BJ (cell line): ENCODE measurements at regions not wholly inside any gene's neighbourhood (a gene's known extent, or its start where the extent isn't known, plus 50 kb on each side); places are given as distances from the start of the nearest gene placed in this dataset.

ENCODE experiments used
- CTCF ChIA-PET: fragments of 350-600 bp; formaldehyde crosslinking; extraction: SDS; loops from one replicate; lab custom pipeline; 2021; ENCODE audit warnings: antibody characterized with exemption, inconsistent platforms; lab: Yijun Ruan, JAX
- POLR2A ChIA-PET: fragments of 300-600 bp; sonication (Branson Sonifier 250); formaldehyde crosslinking; extraction: SDS; loops from one replicate; lab custom pipeline; 2021; ENCODE audit warnings: antibody characterized with exemption; lab: Charles Lee
- DNase-seq: peaks from one replicate; pipeline ENCODE4 v3.0.0-alpha.2; 2011; ENCODE audit warnings: low read depth
- H3K27me3 ChIP-seq: 2 replicates; pipeline ENCODE4 v1.6.0; 2011; ENCODE audit warnings: low read length; ENCODE audit not compliant: control insufficient read depth, insufficient read depth
- H3K36me3 ChIP-seq: 2 replicates; pipeline ENCODE4 v1.5.1; 2011; ENCODE audit warnings: low read length; ENCODE audit not compliant: control insufficient read depth, insufficient read depth
- H3K4me3 ChIP-seq: 2 replicates; pipeline ENCODE4 v1.5.1; 2011; ENCODE audit warnings: low read depth, mild to moderate bottlenecking, control low read depth, low read length
- CTCF ChIP-seq: IDR thresholded peaks from 2 replicates; pipeline ENCODE4 v1.5.1; 2011; ENCODE audit warnings: low read depth, mild to moderate bottlenecking, control low read depth, inconsistent platforms, low read length, moderate library complexity; ENCODE audit not compliant: insufficient read depth

GRCh38 chr3:43177085-43177484 lies 71.2 kb upstream of the POMGNT2 start:
- ChIA-PET POLR2A (no interaction called here), CTCF (interaction anchor here (3.1 kb wide), 1 partner anchor 14 kb away, joined by 18 read pairs; no protein-coding TSS in a partner anchor)
- no peaks in the 10 kb centered on the region for H3K27me3 ChIP-seq
- no peak for TF ChIP-seq CTCF
- H3K36me3 ChIP-seq, result no peaks in the 10 kb centered on the region
- DNase-seq, result no peak
- H3K4me3 ChIP-seq, result no peak overlapping the region

GRCh38 chr3:43176666-43177065 lies 70.8 kb upstream of the POMGNT2 start:
- H3K36me3 ChIP-seq, result no peaks in the 10 kb centered on the region
- CTCF ChIA-PET, result interaction anchor here (3.1 kb wide), 1 partner anchor 14 kb away, joined by 18 read pairs; no protein-coding TSS in a partner anchor
- TF ChIP-seq CTCF, result no peak
- no peaks in the 10 kb centered on the region for H3K27me3 ChIP-seq
- POLR2A ChIA-PET, result no interaction called here
- H3K4me3 ChIP-seq, result no peak overlapping the region
- no peak for DNase-seq

- no peak overlapping the region for H3K4me3 ChIP-seq
- no peak for DNase-seq
- no peak for TF ChIP-seq CTCF
- POLR2A ChIA-PET, result no interaction called here
- H3K27me3 ChIP-seq, result no peaks in the 10 kb centered on the region
- no peaks in the 10 kb centered on the region for H3K36me3 ChIP-seq
- CTCF ChIA-PET, result interaction anchor here (0.6 to 3.1 kb wide), 5 partner anchors 13 to 327 kb away, joined by 3 to 18 read pairs (median 3); no protein-coding TSS in a partner anchor
Measured at GRCh38 chr3:43175541-43175940, 69.7 kb upstream of the POMGNT2 start.

GRCh38 chr3:43173949-43174348 lies 68.1 kb upstream of the POMGNT2 start:
- DNase-seq, result no peak
- H3K27me3 ChIP-seq, result no peaks in the 10 kb centered on the region
- no peak for TF ChIP-seq CTCF
- no peak overlapping the region for H3K4me3 ChIP-seq
- H3K36me3 ChIP-seq, result no peaks in the 10 kb centered on the region
- CTCF ChIA-PET, result no interaction called here
- POLR2A ChIA-PET, result no interaction called here

GRCh38 chr3:43171748-43172147 lies 65.9 kb upstream of the POMGNT2 start:
- no peak for DNase-seq

More at GRCh38 chr3:43171748-43172147, 65.9 kb upstream of the POMGNT2 start:
- ChIA-PET POLR2A (no interaction called here), CTCF (interaction anchor here (1.1 to 1.2 kb wide), 2 partner anchors 10 to 32 kb away, joined by 3 read pairs; no protein-coding TSS in a partner anchor)
- Histone ChIP-seq H3K36me3 (no peaks in the 10 kb centered on the region), H3K4me3 (no peak overlapping the region), H3K27me3 (no peaks in the 10 kb centered on the region)
- no peak for TF ChIP-seq CTCF
